C4-2B (cell line): ENCODE measurements at regions not wholly inside any gene's neighbourhood (a gene's known extent, or its start where the extent isn't known, plus 50 kb on each side); places are given as distances from the start of the nearest gene placed in this dataset.

Experiments
- ZFX ChIP-seq: fragments of 450-650 bp; IDR thresholded peaks from 2 replicates; pipeline ENCODE4 v1.6.1; 2017
- TF ChIP-seq, protein P1 (sequence below): fragments of 450-650 bp; conservative IDR thresholded peaks from 2 replicates; pipeline ENCODE4 v1.5.1; 2017; ENCODE audit warnings: mild to moderate bottlenecking

GRCh38 chr16:48969611-48970010, 312.0 kb downstream of the CBLN1 start:
- TF ChIP-seq, protein P1, sequence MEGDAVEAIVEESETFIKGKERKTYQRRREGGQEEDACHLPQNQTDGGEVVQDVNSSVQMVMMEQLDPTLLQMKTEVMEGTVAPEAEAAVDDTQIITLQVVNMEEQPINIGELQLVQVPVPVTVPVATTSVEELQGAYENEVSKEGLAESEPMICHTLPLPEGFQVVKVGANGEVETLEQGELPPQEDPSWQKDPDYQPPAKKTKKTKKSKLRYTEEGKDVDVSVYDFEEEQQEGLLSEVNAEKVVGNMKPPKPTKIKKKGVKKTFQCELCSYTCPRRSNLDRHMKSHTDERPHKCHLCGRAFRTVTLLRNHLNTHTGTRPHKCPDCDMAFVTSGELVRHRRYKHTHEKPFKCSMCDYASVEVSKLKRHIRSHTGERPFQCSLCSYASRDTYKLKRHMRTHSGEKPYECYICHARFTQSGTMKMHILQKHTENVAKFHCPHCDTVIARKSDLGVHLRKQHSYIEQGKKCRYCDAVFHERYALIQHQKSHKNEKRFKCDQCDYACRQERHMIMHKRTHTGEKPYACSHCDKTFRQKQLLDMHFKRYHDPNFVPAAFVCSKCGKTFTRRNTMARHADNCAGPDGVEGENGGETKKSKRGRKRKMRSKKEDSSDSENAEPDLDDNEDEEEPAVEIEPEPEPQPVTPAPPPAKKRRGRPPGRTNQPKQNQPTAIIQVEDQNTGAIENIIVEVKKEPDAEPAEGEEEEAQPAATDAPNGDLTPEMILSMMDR, result no peak
- no peak for TF ChIP-seq ZFX
